ENCODE measurements at regions not wholly inside any gene's neighbourhood (a gene's known extent, or its start where the extent isn't known, plus 50 kb on each side); places are given as distances from the start of the nearest gene placed in this dataset.

DNA sequence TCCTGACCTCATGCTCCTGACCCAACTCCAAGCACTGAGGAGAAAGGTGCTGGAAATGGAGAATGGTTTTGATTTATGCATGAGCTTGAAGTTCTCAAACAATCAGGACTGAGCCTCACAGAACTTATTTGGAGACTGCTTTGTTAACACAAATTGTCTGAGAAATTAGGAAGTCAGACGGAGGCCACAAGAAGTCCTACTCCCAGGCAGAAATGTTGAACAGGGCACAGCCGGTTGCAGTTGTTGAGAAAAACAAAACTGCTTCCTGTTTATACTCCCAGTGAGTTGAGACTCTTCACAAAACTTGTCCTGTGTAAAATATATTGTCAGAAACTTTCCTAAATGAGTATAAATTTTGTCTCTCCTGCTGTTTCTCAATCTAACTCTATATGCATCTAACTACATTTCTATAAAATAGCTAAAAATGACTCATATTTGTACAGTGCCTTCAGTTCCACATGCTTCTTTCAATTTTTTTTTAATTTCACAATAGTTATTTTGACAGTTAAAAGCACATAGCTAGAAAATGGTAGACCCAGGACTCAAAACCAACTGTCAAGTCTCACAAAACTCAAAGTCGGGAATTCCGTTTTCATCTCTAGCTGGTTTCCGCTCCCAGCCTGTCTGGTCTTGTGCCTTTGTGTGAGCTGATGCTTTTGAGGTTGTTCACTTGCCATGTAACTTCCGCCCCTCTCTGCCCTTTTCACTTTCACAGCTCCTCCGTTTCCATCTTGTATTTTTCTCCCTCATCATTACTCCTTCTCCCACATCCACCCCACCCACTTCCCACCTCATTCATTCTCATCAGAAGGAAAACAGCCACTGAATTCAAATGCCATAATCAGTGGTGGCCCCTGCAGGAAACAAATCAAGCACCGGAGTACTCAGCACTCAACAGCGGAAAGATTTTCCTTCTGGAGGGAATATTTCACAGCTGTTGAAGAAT, 215.0 kb downstream of the SUCLG1 start:
- Histone ChIP-seq H3K4me1 (ENCODE audit: control insufficient read depth, extremely low read depth, insufficient read depth, low read length) (no peaks in the 10 kb centered on the region), H3K36me3 (ENCODE audit: control insufficient read depth, insufficient read depth, low read length) (no peaks in the 10 kb centered on the region), H3K79me2 (ENCODE audit: control insufficient read depth, insufficient read depth, low read length) (no peaks in the 10 kb centered on the region), H3K4me3 (replicated peaks in 1 of 4; ENCODE audit: control extremely low read depth in 1 of 4, insufficient read depth in 1 of 4, low read depth in 3 of 4, low read length in 4 of 4) (no peak overlapping the region), H3K27ac (ENCODE audit: insufficient read depth, low read length) (no peak overlapping the region), H3K9ac (ENCODE audit: insufficient read depth, low read length) (no peak overlapping the region), H3K9me3 (ENCODE audit: control insufficient read depth, insufficient read depth, low read depth, low read length) (no peaks in the 10 kb centered on the region), H2AFZ (ENCODE audit: low read length) (no peak overlapping the region), H3K4me2 (ENCODE audit: extremely low read depth, insufficient read depth, low read length) (no peak overlapping the region), H3K27me3 (ENCODE audit: control insufficient read depth, insufficient read depth, low read length) (no peaks in the 10 kb centered on the region), H4K20me1 (ENCODE audit: control insufficient read depth, extremely low read depth, insufficient read depth, low read length) (no peaks in the 10 kb centered on the region)
- no peak for DNase-seq (ENCODE audit: low read depth in 2 of 2)
- no peak for TF ChIP-seq EZH2 (IDR thresholded peaks at IDR 0.05; ENCODE audit: low read length, missing control alignments)
- TF ChIP-seq, protein P1, sequence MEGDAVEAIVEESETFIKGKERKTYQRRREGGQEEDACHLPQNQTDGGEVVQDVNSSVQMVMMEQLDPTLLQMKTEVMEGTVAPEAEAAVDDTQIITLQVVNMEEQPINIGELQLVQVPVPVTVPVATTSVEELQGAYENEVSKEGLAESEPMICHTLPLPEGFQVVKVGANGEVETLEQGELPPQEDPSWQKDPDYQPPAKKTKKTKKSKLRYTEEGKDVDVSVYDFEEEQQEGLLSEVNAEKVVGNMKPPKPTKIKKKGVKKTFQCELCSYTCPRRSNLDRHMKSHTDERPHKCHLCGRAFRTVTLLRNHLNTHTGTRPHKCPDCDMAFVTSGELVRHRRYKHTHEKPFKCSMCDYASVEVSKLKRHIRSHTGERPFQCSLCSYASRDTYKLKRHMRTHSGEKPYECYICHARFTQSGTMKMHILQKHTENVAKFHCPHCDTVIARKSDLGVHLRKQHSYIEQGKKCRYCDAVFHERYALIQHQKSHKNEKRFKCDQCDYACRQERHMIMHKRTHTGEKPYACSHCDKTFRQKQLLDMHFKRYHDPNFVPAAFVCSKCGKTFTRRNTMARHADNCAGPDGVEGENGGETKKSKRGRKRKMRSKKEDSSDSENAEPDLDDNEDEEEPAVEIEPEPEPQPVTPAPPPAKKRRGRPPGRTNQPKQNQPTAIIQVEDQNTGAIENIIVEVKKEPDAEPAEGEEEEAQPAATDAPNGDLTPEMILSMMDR (conservative IDR thresholded peaks at IDR 0.05 in 1 of 2, IDR thresholded peaks at IDR 0.05 in 1 of 2; ENCODE audit: low read depth in 1 of 2, low read length in 2 of 2) = no peak

DNA sequence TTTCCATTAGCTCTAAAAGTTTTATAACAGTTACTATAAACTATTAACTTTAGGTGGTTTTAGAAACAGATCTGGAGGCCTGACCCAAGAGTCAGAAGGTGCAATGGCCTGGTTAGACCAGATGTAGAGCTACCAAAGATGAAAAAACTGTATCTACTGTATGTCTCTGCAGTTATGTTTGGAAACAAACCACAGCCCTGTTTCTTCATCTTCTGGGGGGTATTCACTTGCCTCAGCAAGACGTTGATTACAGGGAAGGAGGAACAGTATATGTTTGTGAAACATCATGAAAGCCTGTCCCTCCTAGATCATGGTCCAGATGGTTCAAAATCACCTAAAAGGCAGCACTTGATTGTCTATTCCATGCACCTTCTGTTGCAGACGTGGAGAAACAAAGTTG, 220.2 kb downstream of the SUCLG1 start:
- TF ChIP-seq EZH2 (IDR thresholded peaks at IDR 0.05; ENCODE audit: low read length, missing control alignments) = no peak
- TF ChIP-seq, protein P1 (conservative IDR thresholded peaks at IDR 0.05 in 1 of 2, IDR thresholded peaks at IDR 0.05 in 1 of 2; ENCODE audit: low read depth in 1 of 2, low read length in 2 of 2) = no peak
- H3K4me1 ChIP-seq (ENCODE audit: control insufficient read depth, extremely low read depth, insufficient read depth, low read length) = no peaks in the 10 kb centered on the region
- no peak overlapping the region for H3K4me3 ChIP-seq (replicated peaks in 1 of 4; ENCODE audit: control extremely low read depth in 1 of 4, insufficient read depth in 1 of 4, low read depth in 3 of 4, low read length in 4 of 4)
- H4K20me1 ChIP-seq (ENCODE audit: control insufficient read depth, extremely low read depth, insufficient read depth, low read length) = no peaks in the 10 kb centered on the region
- H3K36me3 ChIP-seq (ENCODE audit: control insufficient read depth, insufficient read depth, low read length) = no peaks in the 10 kb centered on the region
- no peak overlapping the region for H2AFZ ChIP-seq (ENCODE audit: low read length)
- H3K79me2 ChIP-seq (ENCODE audit: control insufficient read depth, insufficient read depth, low read length) = no peaks in the 10 kb centered on the region
- no peak for DNase-seq (ENCODE audit: low read depth in 2 of 2)
- no peak overlapping the region for H3K4me2 ChIP-seq (ENCODE audit: extremely low read depth, insufficient read depth, low read length)
- no peak overlapping the region for H3K9ac ChIP-seq (ENCODE audit: insufficient read depth, low read length)
- no peaks in the 10 kb centered on the region for H3K27me3 ChIP-seq (ENCODE audit: control insufficient read depth, insufficient read depth, low read length)
- H3K27ac ChIP-seq (ENCODE audit: insufficient read depth, low read length) = no peak overlapping the region
- H3K9me3 ChIP-seq (ENCODE audit: control insufficient read depth, insufficient read depth, low read depth, low read length) = no peaks in the 10 kb centered on the region

DNA sequence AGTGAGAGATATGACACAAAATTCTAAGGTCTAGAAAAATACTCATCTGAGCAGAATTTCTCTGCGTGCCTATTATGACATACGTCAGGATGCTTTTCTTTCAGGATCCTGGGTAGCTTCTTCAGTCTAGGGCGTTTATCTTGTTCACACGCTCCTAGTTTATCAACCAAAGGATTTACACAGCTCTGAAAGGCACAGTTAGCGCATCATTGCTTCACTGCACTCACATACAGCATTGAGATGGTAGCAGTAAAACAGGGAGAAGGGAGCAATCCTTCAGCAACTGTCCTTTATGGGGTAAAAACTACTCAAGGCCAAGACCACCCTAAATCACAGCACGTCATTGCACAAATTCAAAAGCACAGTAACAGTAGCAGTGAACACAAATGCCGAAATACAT, 222.8 kb downstream of the SUCLG1 start:
- Histone ChIP-seq H2AFZ (ENCODE audit: low read length) (no peak overlapping the region), H3K9ac (ENCODE audit: insufficient read depth, low read length) (no peak overlapping the region), H3K4me1 (ENCODE audit: control insufficient read depth, extremely low read depth, insufficient read depth, low read length) (no peaks in the 10 kb centered on the region), H3K9me3 (ENCODE audit: control insufficient read depth, insufficient read depth, low read depth, low read length) (no peaks in the 10 kb centered on the region), H3K36me3 (ENCODE audit: control insufficient read depth, insufficient read depth, low read length) (no peaks in the 10 kb centered on the region), H3K4me2 (ENCODE audit: extremely low read depth, insufficient read depth, low read length) (no peak overlapping the region), H3K27me3 (ENCODE audit: control insufficient read depth, insufficient read depth, low read length) (no peaks in the 10 kb centered on the region), H3K27ac (ENCODE audit: insufficient read depth, low read length) (no peak overlapping the region), H3K4me3 (replicated peaks in 1 of 4; ENCODE audit: control extremely low read depth in 1 of 4, insufficient read depth in 1 of 4, low read depth in 3 of 4, low read length in 4 of 4) (no peak overlapping the region), H3K79me2 (ENCODE audit: control insufficient read depth, insufficient read depth, low read length) (no peaks in the 10 kb centered on the region), H4K20me1 (ENCODE audit: control insufficient read depth, extremely low read depth, insufficient read depth, low read length) (no peaks in the 10 kb centered on the region)
- no peak for DNase-seq (ENCODE audit: low read depth in 2 of 2)
- TF ChIP-seq, protein P1 (conservative IDR thresholded peaks at IDR 0.05 in 1 of 2, IDR thresholded peaks at IDR 0.05 in 1 of 2; ENCODE audit: low read depth in 1 of 2, low read length in 2 of 2) = no peak
- TF ChIP-seq EZH2 (IDR thresholded peaks at IDR 0.05; ENCODE audit: low read length, missing control alignments) = no peak

Measured in fibroblast of lung (primary cell).